ENCODE measurements at regions not wholly inside any gene's neighbourhood (a gene's known extent, or its start where the extent isn't known, plus 50 kb on each side); places are given as distances from the start of the nearest gene placed in this dataset.

- no peak for DNase-seq
These were observed 203.5 kb upstream of the OBI1 start for GRCh38 chr13:78862446-78862845.

- no peak for DNase-seq
These were observed 193.8 kb upstream of the OBI1 start for GRCh38 chr13:78852709-78853108.

- DNase-seq = no peak
These were observed 186.9 kb upstream of the OBI1 start for GRCh38 chr13:78845656-78846365.

GRCh38 chr13:78844106-78844505, 185.2 kb upstream of the OBI1 start:
- DNase-seq = no peak

- DNase-seq = no peak
These were observed 182.5 kb upstream of the OBI1 start for GRCh38 chr13:78841358-78841963.

GRCh38 chr13:78836238-78836784, 177.4 kb upstream of the OBI1 start:
- DNase-seq = no peak

GRCh38 chr13:78832461-78832860, 173.5 kb upstream of the OBI1 start:
- no peak for DNase-seq

- no peak for DNase-seq
These were observed 171.6 kb upstream of the OBI1 start for GRCh38 chr13:78830508-78830907.

- no peak for DNase-seq
These were observed 170.9 kb upstream of the OBI1 start for GRCh38 chr13:78829821-78830220.

- DNase-seq = no peak
These were observed 168.5 kb upstream of the OBI1 start for GRCh38 chr13:78827471-78827870.

GRCh38 chr13:78826936-78827335, 168.0 kb upstream of the OBI1 start:
- no peak for DNase-seq

GRCh38 chr13:78826312-78826711, 167.4 kb upstream of the OBI1 start:
- no peak for DNase-seq

- no peak for DNase-seq
These were observed 161.6 kb upstream of the OBI1 start for GRCh38 chr13:78820541-78820940.

- DNase-seq = no peak
These were observed 157.6 kb upstream of the OBI1 start for GRCh38 chr13:78816592-78816991.

GRCh38 chr13:78816154-78816553, 157.2 kb upstream of the OBI1 start:
- no peak for DNase-seq

GRCh38 chr13:78806457-78806856, 147.5 kb upstream of the OBI1 start:
- DNase-seq = no peak

- no peak for DNase-seq
These were observed 144.0 kb upstream of the OBI1 start for GRCh38 chr13:78802912-78803311.

GRCh38 chr13:78787190-78787589, 128.2 kb upstream of the OBI1 start:
- no peak for DNase-seq

GRCh38 chr13:78786459-78786858, 127.5 kb upstream of the OBI1 start:
- no peak for DNase-seq

- no peak for DNase-seq
These were observed 126.8 kb upstream of the OBI1 start for GRCh38 chr13:78785764-78786163.

- no peak for DNase-seq
These were observed 125.2 kb upstream of the OBI1 start for GRCh38 chr13:78784014-78784750.

GRCh38 chr13:78780708-78781107, 121.8 kb upstream of the OBI1 start:
- DNase-seq = no peak

GRCh38 chr13:78779608-78780007, 120.7 kb upstream of the OBI1 start:
- no peak for DNase-seq

- DNase-seq = no peak
These were observed 119.0 kb upstream of the OBI1 start for GRCh38 chr13:78777976-78778375.
